HEK293 (cell line): ENCODE measurements at regions not wholly inside any gene's neighbourhood (a gene's known extent, or its start where the extent isn't known, plus 50 kb on each side); places are given as distances from the start of the nearest gene placed in this dataset.

Experiments
- BCL11A ChIP-seq: fragments of 450-650 bp; formaldehyde crosslinking; IDR thresholded peaks from 2 replicates; pipeline ENCODE4 v1.5.1; 2016; ENCODE audit warnings: low read depth, missing biosample characterization, missing genetic modification characterization
- MEIS1 ChIP-seq: sonication (generic); formaldehyde crosslinking; IDR thresholded peaks from 2 replicates; pipeline ENCODE4 v1.8.1; 2022; ENCODE audit warnings: missing genetic modification reagents, mild to moderate bottlenecking, borderline replicate concordance
- ZBTB8A ChIP-seq: fragments of 450-650 bp; formaldehyde crosslinking; IDR thresholded peaks from 2 replicates; pipeline ENCODE4 v1.5.1; 2016; ENCODE audit warnings: missing biosample characterization, missing genetic modification characterization
- ZNF202 ChIP-seq: fragments of 450-650 bp; formaldehyde crosslinking; IDR thresholded peaks from 2 replicates; pipeline ENCODE4 v1.5.1; 2016; ENCODE audit warnings: missing biosample characterization, missing genetic modification characterization, borderline replicate concordance
- ZNF335 ChIP-seq: fragments of 450-650 bp; formaldehyde crosslinking; conservative IDR thresholded peaks from 2 replicates; pipeline ENCODE4 v1.5.1; 2016; ENCODE audit warnings: missing biosample characterization, missing genetic modification characterization
- ZNF423 ChIP-seq: fragments of 450-650 bp; formaldehyde crosslinking; IDR thresholded peaks from 2 replicates; pipeline ENCODE4 v1.5.1; 2016; ENCODE audit warnings: missing biosample characterization, missing genetic modification characterization
- ZNF558 ChIP-seq: fragments of 450-650 bp; formaldehyde crosslinking; IDR thresholded peaks from 2 replicates; pipeline ENCODE4 v1.5.1; 2016; ENCODE audit warnings: missing biosample characterization, missing genetic modification characterization
- ZNF664 ChIP-seq: fragments of 450-650 bp; formaldehyde crosslinking; IDR thresholded peaks from 2 replicates; pipeline ENCODE4 v1.5.1; 2016; ENCODE audit warnings: missing biosample characterization, missing genetic modification characterization
- ZNF785 ChIP-seq: fragments of 450-650 bp; formaldehyde crosslinking; IDR thresholded peaks from 2 replicates; pipeline ENCODE4 v1.5.1; 2016; ENCODE audit warnings: missing biosample characterization, missing genetic modification characterization
- TF ChIP-seq, protein P1 (sequence below): fragments of 450-650 bp; formaldehyde crosslinking; IDR thresholded peaks from 2 replicates; pipeline ENCODE4 v1.5.1; 2016; ENCODE audit warnings: missing biosample characterization, missing genetic modification characterization
- TF ChIP-seq, protein P2 (sequence below): fragments of 450-650 bp; formaldehyde crosslinking; IDR thresholded peaks from 2 replicates; pipeline ENCODE4 v1.5.1; 2016; ENCODE audit warnings: missing biosample characterization, missing genetic modification characterization
- TF ChIP-seq, protein P3 (sequence below): fragments of 450-650 bp; formaldehyde crosslinking; IDR thresholded peaks from 2 replicates; pipeline ENCODE4 v1.5.1; 2016; ENCODE audit warnings: missing biosample characterization, missing genetic modification characterization, low read depth
- TF ChIP-seq, protein P4 (sequence below): fragments of 450-650 bp; formaldehyde crosslinking; IDR thresholded peaks from 2 replicates; pipeline ENCODE4 v1.5.1; 2016; ENCODE audit warnings: missing biosample characterization, missing genetic modification characterization

DNA sequence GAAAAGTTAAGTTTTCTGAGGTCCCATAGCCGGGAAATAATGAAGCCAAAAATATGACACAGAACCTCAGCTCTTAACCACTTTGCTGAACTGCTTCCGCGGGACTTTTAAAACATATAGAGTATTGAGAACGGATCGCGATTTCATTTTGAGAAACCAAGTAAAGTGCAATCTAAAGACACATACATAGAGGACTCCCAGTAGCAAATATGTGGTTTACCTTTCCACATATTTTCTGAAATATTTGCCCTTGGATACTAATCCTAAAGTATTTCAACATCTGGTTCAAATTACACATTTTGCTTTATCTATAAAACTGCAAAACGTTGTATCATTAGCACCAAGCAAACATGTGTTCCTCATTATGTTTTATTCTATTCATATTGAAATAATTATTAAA is 776.5 kb downstream of the ROBO2 start:
- TF ChIP-seq BCL11A (no peak), ZNF785 (no peak), ZNF558 (tag by site-specific recombination) (no peak), ZNF423 (tag by site-specific recombination) (no peak), ZNF664 (tag by site-specific recombination) (no peak), ZNF202 (tag by site-specific recombination) (no peak), ZBTB8A (tag by site-specific recombination) (no peak), MEIS1 (CRISPR knock-in tag) (no peak), ZNF335 (tag by site-specific recombination) (no peak)
- TF ChIP-seq, protein P1, sequence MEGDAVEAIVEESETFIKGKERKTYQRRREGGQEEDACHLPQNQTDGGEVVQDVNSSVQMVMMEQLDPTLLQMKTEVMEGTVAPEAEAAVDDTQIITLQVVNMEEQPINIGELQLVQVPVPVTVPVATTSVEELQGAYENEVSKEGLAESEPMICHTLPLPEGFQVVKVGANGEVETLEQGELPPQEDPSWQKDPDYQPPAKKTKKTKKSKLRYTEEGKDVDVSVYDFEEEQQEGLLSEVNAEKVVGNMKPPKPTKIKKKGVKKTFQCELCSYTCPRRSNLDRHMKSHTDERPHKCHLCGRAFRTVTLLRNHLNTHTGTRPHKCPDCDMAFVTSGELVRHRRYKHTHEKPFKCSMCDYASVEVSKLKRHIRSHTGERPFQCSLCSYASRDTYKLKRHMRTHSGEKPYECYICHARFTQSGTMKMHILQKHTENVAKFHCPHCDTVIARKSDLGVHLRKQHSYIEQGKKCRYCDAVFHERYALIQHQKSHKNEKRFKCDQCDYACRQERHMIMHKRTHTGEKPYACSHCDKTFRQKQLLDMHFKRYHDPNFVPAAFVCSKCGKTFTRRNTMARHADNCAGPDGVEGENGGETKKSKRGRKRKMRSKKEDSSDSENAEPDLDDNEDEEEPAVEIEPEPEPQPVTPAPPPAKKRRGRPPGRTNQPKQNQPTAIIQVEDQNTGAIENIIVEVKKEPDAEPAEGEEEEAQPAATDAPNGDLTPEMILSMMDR (tag by site-specific recombination) = no peak
- TF ChIP-seq, protein P2, sequence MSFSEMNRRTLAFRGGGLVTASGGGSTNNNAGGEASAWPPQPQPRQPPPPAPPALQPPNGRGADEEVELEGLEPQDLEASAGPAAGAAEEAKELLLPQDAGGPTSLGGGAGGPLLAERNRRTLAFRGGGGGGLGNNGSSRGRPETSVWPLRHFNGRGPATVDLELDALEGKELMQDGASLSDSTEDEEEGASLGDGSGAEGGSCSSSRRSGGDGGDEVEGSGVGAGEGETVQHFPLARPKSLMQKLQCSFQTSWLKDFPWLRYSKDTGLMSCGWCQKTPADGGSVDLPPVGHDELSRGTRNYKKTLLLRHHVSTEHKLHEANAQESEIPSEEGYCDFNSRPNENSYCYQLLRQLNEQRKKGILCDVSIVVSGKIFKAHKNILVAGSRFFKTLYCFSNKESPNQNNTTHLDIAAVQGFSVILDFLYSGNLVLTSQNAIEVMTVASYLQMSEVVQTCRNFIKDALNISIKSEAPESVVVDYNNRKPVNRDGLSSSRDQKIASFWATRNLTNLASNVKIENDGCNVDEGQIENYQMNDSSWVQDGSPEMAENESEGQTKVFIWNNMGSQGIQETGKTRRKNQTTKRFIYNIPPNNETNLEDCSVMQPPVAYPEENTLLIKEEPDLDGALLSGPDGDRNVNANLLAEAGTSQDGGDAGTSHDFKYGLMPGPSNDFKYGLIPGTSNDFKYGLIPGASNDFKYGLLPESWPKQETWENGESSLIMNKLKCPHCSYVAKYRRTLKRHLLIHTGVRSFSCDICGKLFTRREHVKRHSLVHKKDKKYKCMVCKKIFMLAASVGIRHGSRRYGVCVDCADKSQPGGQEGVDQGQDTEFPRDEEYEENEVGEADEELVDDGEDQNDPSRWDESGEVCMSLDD (tag by site-specific recombination) = no peak
- TF ChIP-seq, protein P3, sequence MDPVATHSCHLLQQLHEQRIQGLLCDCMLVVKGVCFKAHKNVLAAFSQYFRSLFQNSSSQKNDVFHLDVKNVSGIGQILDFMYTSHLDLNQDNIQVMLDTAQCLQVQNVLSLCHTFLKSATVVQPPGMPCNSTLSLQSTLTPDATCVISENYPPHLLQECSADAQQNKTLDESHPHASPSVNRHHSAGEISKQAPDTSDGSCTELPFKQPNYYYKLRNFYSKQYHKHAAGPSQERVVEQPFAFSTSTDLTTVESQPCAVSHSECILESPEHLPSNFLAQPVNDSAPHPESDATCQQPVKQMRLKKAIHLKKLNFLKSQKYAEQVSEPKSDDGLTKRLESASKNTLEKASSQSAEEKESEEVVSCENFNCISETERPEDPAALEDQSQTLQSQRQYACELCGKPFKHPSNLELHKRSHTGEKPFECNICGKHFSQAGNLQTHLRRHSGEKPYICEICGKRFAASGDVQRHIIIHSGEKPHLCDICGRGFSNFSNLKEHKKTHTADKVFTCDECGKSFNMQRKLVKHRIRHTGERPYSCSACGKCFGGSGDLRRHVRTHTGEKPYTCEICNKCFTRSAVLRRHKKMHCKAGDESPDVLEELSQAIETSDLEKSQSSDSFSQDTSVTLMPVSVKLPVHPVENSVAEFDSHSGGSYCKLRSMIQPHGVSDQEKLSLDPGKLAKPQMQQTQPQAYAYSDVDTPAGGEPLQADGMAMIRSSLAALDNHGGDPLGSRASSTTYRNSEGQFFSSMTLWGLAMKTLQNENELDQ (tag by site-specific recombination) = no peak
- TF ChIP-seq, protein P4, sequence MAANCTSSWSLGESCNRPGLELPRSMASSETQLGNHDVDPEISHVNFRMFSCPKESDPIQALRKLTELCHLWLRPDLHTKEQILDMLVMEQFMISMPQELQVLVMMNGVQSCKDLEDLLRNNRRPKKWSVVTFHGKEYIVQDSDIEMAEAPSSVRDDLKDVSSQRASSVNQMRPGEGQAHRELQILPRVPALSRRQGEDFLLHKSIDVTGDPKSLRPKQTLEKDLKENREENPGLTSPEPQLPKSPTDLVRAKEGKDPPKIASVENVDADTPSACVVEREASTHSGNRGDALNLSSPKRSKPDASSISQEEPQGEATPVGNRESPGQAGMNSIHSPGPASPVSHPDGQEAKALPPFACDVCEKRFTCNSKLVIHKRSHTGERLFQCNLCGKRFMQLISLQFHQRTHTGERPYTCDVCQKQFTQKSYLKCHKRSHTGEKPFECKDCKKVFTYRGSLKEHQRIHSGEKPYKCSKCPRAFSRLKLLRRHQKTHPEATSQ (tag by site-specific recombination) = no peak
